SJSA1 (cell line): ENCODE measurements at regions not wholly inside any gene's neighbourhood (a gene's known extent, or its start where the extent isn't known, plus 50 kb on each side); places are given as distances from the start of the nearest gene placed in this dataset.

ENCODE experiments used
- DNase-seq, 2 experiments: peaks; one replicate each; pipeline ENCODE4 v3.0.0-alpha.2; 2015 to 2020; ENCODE audit warnings: low spot score in 2 of 2, low read depth in 1 of 2
- H3K27ac ChIP-seq: fragments of 250-450 bp; sonication (Bioruptor Pico); 2 replicates; pipeline ENCODE4 v1.5.1; 2020; ENCODE audit warnings: mild to moderate bottlenecking, moderate library complexity
- H3K27me3 ChIP-seq: fragments of 250-450 bp; sonication (Bioruptor Pico); replicated peaks from 2 replicates; pipeline ENCODE4 v1.5.1; 2020; ENCODE audit warnings: mild to moderate bottlenecking, moderate library complexity
- H3K36me3 ChIP-seq: fragments of 250-450 bp; sonication (Bioruptor Pico); 2 replicates; pipeline ENCODE4 v1.5.1; 2020; ENCODE audit warnings: mild to moderate bottlenecking
- H3K4me1 ChIP-seq: fragments of 250-450 bp; sonication (Bioruptor Pico); replicated peaks from 2 replicates; pipeline ENCODE4 v1.6.1; 2021; ENCODE audit warnings: mild to moderate bottlenecking
- H3K4me3 ChIP-seq: fragments of 250-450 bp; sonication (Bioruptor Pico); 2 replicates; pipeline ENCODE4 v1.5.1; 2020; ENCODE audit warnings: mild to moderate bottlenecking
- H3K9me3 ChIP-seq: fragments of 250-450 bp; sonication (Bioruptor Pico); replicated peaks from 2 replicates; pipeline ENCODE4 v1.5.1; 2020; ENCODE audit warnings: mild to moderate bottlenecking

DNA sequence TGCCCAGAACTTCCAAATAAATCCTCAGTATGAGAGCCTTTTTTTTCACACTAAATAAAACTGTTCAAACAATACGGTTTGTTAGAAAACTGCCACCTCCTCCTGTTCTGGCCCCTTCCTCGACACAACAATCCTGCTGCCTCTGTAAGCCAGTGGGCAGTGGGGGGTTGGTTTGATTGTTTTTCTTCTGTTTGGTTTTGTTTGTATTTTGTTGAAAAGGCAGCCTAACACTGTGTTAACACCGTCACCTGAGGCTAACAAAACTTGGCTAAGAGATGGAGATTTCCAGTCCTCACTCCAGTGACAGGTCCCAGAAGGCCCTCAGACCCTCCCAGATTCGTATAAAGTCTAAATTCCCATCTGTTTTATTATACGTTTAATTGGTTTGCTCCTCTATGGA lies 402.1 kb downstream of the ZNF521 start:
- H3K9me3 ChIP-seq = no peaks in the 10 kb centered on the region
- no peaks in the 10 kb centered on the region for H3K4me1 ChIP-seq
- no peaks in the 10 kb centered on the region for H3K36me3 ChIP-seq
- no peaks in the 10 kb centered on the region for H3K27me3 ChIP-seq
- H3K4me3 ChIP-seq = no peak overlapping the region
- no peak overlapping the region for H3K27ac ChIP-seq
- no peak for DNase-seq

DNA sequence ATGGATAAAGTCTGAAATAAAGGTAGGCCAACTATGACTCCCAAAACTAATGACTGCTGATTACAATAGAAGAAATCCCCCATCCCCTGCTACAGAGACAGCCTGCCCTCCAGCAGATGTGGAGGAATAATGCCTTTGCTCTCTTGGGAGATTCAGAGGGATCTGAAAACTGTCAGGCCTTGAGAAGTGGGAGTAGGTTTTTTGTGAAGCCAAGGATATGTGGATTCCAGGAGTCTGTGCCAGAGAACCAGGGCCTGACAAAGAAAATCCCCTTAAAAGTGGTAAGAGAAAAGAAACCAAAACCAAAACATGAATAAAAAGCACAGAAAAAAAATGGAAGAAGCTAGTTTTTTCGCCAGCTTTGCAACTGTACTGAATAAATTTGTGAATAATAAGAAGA lies 397.6 kb downstream of the ZNF521 start:
- no peaks in the 10 kb centered on the region for H3K4me1 ChIP-seq
- H3K27ac ChIP-seq = no peak overlapping the region
- no peak for DNase-seq
- H3K36me3 ChIP-seq = no peaks in the 10 kb centered on the region
- H3K4me3 ChIP-seq = no peak overlapping the region
- H3K27me3 ChIP-seq = no peaks in the 10 kb centered on the region
- no peaks in the 10 kb centered on the region for H3K9me3 ChIP-seq

DNA sequence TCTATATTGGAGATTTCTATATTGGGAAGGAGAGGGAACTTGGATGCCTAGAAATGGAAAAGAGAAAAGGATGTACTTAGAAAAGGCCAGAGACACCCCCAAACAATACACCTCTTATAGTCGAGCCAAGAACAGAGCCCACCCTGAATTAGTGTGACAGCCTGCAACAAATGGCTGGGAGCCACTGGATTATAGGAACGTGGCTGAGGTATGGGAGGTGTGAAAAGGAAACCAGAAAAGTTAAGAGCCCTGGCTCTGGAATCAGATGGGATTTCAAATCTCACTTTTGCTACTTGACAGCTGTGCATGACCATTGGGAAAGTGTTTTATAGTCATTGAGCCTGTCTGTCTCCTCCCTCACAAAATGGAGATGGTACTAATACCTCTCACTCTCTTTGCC lies 394.0 kb downstream of the ZNF521 start:
- DNase-seq = no peak
- H3K4me1 ChIP-seq = no peaks in the 10 kb centered on the region
- no peak overlapping the region for H3K4me3 ChIP-seq
- H3K27me3 ChIP-seq = no peaks in the 10 kb centered on the region
- no peaks in the 10 kb centered on the region for H3K36me3 ChIP-seq
- no peak overlapping the region for H3K27ac ChIP-seq
- no peaks in the 10 kb centered on the region for H3K9me3 ChIP-seq

DNA sequence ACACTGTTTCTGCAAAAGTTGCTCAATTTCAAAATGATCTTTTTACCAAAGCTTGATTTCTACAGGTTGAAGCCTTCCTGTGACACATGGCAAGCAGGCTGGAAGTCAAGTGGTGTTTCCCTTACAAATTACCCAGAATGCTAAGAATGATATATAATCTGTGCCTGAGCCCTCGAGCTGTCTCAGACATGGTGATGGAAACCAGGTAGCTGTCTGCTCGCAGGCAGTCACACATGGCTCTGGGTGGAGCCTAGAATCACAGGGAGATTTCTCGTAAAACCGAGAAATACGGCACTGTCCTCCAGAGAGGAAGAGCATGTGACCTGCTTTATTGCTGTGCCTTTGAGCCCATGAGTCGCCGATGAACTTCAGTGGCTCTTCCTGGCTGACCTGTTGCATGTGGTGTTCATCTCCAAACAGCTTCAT lies 392.9 kb downstream of the ZNF521 start:
- Histone ChIP-seq H3K27ac (no peak overlapping the region), H3K4me3 (no peak overlapping the region), H3K4me1 (no peaks in the 10 kb centered on the region), H3K27me3 (no peaks in the 10 kb centered on the region), H3K36me3 (no peaks in the 10 kb centered on the region), H3K9me3 (no peaks in the 10 kb centered on the region)
- DNase-seq = no peak

DNA sequence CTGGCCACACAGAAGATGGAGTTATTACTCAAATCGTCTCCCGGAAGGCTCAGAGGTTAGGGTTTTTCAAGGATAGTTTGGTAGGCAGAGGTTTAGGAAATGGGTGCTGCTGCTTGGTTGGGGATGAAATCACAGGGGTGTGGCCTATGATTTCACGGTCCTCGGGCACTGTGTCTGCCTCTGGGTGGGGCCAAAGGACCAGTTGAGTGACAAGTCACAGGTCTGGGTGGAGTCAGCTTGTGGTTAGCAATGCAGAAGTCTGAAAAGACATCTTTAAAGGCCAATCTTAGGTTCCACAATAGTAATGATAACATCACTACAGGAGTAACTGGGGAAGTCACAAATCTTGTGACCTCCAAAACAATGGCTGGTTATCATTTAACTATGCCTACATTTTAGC lies 387.8 kb downstream of the ZNF521 start:
- no peaks in the 10 kb centered on the region for H3K9me3 ChIP-seq
- H3K27ac ChIP-seq = no peak overlapping the region
- no peaks in the 10 kb centered on the region for H3K4me1 ChIP-seq
- H3K4me3 ChIP-seq = no peak overlapping the region
- no peaks in the 10 kb centered on the region for H3K27me3 ChIP-seq
- no peaks in the 10 kb centered on the region for H3K36me3 ChIP-seq
- no peak for DNase-seq

DNA sequence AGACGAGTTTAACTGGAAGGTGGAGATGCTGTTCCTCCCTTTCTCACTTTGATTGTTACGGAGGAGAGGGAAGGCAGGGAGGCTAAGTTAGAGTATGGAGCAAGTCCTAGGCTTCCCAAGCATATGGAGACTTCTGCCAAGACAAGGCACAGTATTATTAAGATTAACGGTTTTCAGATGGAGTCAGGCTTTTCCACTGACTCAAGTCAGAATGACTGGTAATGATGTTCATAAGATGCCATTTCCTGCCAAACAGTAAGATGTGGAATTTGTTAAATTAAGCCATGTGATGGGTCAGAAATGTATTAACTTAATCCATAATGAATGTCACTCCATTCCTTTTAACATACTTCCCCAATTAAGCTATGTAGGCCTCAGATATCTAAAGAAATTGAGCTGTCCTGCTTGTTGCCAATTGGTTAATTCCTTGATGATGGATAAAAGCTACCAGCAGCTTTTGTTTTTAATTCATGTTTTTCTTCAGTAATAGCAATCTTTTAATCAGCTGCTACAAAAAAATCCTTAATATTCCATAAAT lies 383.7 kb downstream of the ZNF521 start:
- no peaks in the 10 kb centered on the region for H3K27me3 ChIP-seq
- H3K36me3 ChIP-seq = no peaks in the 10 kb centered on the region
- no peak for DNase-seq
- H3K9me3 ChIP-seq = no peaks in the 10 kb centered on the region
- H3K4me1 ChIP-seq = no peaks in the 10 kb centered on the region
- H3K27ac ChIP-seq = no peak overlapping the region
- H3K4me3 ChIP-seq = no peak overlapping the region

DNA sequence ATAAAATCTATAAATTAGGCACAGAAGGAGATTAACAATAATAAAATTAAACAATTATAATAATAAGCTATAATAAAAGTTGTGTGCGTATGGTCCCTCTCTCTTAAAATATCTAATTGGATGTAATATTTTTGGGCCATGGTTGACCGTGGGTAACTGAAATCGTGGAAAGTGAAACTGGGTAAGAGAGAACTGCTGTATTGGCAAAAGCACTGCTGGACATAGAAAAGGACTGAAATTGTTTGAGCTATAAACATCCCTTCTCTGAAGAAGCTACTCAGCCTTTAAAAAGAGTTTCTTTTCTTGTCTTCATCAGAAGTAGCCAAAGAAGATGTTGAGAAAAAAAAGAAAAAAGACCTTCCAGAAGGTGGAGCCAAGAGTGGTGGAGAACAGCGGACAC lies 379.4 kb downstream of the ZNF521 start:
- no peaks in the 10 kb centered on the region for H3K27me3 ChIP-seq
- DNase-seq = no peak
- H3K9me3 ChIP-seq = no peaks in the 10 kb centered on the region
- H3K27ac ChIP-seq = no peak overlapping the region
- no peaks in the 10 kb centered on the region for H3K36me3 ChIP-seq
- H3K4me3 ChIP-seq = no peak overlapping the region
- H3K4me1 ChIP-seq = no peaks in the 10 kb centered on the region

DNA sequence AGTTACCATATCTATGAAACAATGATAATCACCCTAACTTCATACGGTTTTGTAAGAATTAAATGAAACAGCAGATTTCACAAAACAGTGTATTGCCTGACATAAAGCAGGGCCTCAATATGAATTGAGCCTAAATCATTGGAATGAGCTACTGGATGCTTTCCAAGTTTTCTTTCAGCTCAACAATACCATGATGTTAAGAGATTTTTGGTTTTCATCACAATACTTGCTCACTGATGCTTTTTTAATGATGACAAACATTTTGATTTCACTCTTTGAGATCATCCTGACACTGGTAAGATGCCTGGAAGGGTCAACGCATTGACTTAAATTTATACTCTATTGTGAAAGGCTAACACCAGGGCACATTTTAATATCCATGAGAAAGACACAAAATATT lies 377.5 kb downstream of the ZNF521 start:
- DNase-seq = no peak
- no peak overlapping the region for H3K27ac ChIP-seq
- no peaks in the 10 kb centered on the region for H3K4me1 ChIP-seq
- H3K36me3 ChIP-seq = no peaks in the 10 kb centered on the region
- H3K27me3 ChIP-seq = no peaks in the 10 kb centered on the region
- H3K9me3 ChIP-seq = no peaks in the 10 kb centered on the region
- H3K4me3 ChIP-seq = no peak overlapping the region

DNA sequence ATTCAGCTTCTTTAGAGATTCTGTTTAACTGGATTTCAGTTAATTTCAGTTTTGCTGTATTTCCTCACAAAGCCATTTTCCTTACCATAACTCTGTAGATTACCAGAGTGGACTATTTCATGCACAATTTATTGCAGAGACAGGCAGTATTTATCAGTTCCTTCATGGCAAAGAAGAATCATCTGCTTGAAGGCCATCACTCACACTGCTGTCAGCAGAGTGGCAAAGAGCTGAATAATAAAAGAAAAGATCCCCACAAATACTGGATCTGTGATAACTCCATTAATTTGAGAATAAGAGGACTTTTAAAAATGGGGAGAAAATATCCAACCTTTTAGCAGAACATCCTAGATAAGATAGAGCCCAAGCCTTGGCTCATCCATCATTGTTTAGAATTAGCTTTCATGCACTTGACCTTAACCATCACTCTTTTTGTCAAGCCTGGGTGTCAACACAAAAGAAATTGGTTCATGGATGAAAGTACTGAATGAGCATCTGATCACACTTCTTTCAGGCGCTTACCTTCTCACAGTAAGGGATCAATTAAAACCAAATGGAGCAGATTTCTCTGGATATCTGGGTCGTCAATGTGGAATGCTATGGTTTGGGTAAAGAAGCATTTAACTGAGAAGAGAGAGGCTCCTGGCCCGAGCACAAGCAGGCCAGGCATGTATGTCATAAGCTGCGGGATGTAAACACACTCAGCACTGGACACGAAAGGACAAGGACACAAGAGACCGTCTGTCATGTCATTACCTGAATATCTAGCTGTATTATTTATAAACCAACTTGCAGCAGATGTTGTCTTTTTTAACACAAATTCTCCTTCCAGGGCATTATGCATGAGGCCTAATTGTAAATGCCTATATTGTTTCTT lies 376.2 kb downstream of the ZNF521 start:
- H3K9me3 ChIP-seq = no peaks in the 10 kb centered on the region
- no peaks in the 10 kb centered on the region for H3K4me1 ChIP-seq
- no peak overlapping the region for H3K4me3 ChIP-seq
- H3K36me3 ChIP-seq = no peaks in the 10 kb centered on the region
- H3K27me3 ChIP-seq = no peaks in the 10 kb centered on the region
- H3K27ac ChIP-seq = no peak overlapping the region
- DNase-seq = no peak

DNA sequence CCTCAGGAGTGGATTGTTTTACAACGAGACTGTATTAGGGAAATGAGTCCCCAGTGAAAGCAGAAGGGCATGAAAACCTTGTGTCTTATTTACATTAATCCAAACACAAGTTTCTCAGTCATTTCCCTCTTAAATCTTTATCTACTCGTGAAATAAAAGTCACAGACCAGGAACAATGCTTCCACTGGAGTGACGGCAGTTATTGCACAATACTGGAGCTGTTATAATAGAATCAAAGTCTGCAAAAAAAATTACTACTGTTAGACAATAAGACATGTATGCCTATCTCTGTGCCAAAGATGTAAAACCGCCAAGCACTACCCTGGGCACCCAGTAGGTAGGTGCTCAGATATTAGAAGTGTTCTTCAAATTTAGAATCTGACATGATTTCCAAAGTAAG lies 375.5 kb downstream of the ZNF521 start:
- H3K4me1 ChIP-seq = no peaks in the 10 kb centered on the region
- no peaks in the 10 kb centered on the region for H3K27me3 ChIP-seq
- no peaks in the 10 kb centered on the region for H3K36me3 ChIP-seq
- no peak for DNase-seq
- no peaks in the 10 kb centered on the region for H3K9me3 ChIP-seq
- no peak overlapping the region for H3K4me3 ChIP-seq
- no peak overlapping the region for H3K27ac ChIP-seq

DNA sequence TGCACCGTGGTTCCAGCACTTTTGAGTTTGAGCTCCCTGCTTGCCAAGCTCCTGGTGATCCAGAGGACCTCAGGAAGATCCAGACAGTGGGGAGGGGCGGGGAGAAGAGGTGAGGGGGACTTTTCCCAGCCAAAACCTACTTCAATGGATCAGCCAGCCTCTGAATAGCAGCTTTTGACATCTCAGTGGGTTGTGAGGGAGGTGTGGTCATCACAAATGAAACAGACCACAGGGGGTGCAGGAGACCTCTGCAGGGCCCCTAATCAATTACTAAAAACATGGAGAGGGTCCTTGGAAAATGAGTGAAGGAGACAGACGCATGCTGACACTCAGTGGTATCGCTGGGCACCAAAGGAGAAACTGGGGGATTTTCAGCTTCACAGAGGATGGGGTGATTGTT lies 372.7 kb downstream of the ZNF521 start:
- Histone ChIP-seq H3K27me3 (no peaks in the 10 kb centered on the region), H3K36me3 (no peaks in the 10 kb centered on the region), H3K4me3 (no peak overlapping the region), H3K9me3 (no peaks in the 10 kb centered on the region), H3K27ac (no peak overlapping the region), H3K4me1 (no peaks in the 10 kb centered on the region)
- no peak for DNase-seq

DNA sequence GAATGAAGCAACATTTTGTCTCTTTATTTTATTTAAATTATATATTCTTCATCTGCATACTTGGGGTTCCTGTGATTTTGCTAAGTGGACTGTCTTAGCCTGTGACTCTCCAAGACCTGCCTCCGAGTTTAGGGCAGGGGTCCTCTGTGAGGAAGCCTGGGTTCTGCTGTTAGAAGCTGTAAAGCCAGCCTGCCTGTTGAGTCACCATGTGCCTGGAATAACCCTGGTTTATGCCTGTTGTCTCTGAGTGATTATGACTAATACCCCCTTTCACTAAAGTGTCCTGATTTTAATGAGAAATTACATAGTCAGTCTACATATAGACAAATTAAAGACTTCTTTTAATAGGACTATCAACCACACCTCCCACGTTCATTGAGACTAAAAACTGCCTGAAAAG lies 369.1 kb downstream of the ZNF521 start:
- H3K27ac ChIP-seq = no peak overlapping the region
- H3K4me1 ChIP-seq = no peaks in the 10 kb centered on the region
- no peak for DNase-seq
- H3K36me3 ChIP-seq = no peaks in the 10 kb centered on the region
- H3K27me3 ChIP-seq = no peaks in the 10 kb centered on the region
- H3K4me3 ChIP-seq = no peak overlapping the region
- H3K9me3 ChIP-seq = no peaks in the 10 kb centered on the region

DNA sequence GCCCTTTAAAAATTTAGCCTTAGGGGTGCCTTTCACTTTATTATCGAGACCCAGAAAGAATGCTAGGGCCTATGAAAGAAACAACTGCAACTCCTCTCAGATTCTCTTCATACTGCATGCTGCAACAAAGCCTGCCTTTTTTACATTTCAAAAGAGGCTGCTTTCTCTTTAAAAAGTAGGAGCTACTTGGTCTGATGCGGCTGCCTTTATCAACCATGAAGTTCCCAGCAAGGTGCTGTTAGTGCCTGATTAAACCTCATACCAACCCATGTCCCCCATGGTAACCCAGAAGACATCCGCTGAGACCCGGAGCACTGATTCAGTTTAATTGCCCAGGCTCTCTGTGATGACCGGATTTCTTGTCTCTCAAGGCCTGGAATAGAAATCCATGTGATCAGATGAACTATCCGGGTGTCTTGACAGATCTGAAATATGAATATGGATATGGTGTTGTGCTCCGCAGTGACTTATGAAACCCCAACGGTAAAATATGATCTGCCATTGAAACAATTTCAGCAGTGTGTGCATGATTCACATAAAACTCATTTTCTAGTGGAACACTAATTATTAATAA lies 368.3 kb downstream of the ZNF521 start:
- no peaks in the 10 kb centered on the region for H3K9me3 ChIP-seq
- H3K4me1 ChIP-seq = no peaks in the 10 kb centered on the region
- no peak for DNase-seq
- no peaks in the 10 kb centered on the region for H3K27me3 ChIP-seq
- no peaks in the 10 kb centered on the region for H3K36me3 ChIP-seq
- no peak overlapping the region for H3K4me3 ChIP-seq
- no peak overlapping the region for H3K27ac ChIP-seq

DNA sequence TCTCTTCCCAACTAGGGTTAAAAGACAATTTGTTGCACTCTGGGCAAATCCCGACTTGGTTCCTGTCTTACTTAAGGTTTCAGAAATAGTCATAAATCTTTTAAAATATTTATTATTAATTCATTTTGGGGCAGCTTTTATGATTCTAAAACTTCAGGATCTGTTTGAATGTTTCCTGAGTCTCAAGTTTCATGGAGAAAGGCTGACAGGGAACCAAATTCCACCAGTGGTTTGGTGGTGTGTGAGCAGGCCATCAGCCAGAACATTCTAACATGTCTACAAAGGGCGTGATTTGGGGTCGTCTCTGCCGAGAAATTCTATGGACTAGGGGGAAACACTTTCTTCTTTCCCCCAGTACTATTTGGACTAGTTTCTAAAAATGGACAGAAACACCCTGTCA lies 366.4 kb downstream of the ZNF521 start:
- Histone ChIP-seq H3K27ac (no peak overlapping the region), H3K36me3 (no peaks in the 10 kb centered on the region), H3K4me1 (no peaks in the 10 kb centered on the region), H3K4me3 (no peak overlapping the region), H3K9me3 (no peaks in the 10 kb centered on the region), H3K27me3 (no peaks in the 10 kb centered on the region)
- DNase-seq = no peak
